Tibial artery (tissue), 4 donors: ENCODE measurements at regions not wholly inside any gene's neighbourhood (a gene's known extent, or its start where the extent isn't known, plus 50 kb on each side); places are given as distances from the start of the nearest gene placed in this dataset.
"Not testable (repeated sequence)": the region's sequence is repeated elsewhere in the genome, so short reads cannot be mapped to it uniquely, and the experiment has no call there.

ENCODE experiments used
- DNase-seq, 2 donors: peaks; one replicate each; pipeline ENCODE4 v3.0.0-alpha.2; 2019
- H3K27ac ChIP-seq, 2 donors: fragments of 200-600 bp; sonication (generic) in 1 of 2; 1 replicate in 1 of 2; 2 replicates in 1 of 2; pipeline ENCODE4 v1.5.1; 2018 to 2019; ENCODE audit warnings: mild to moderate bottlenecking in 1 of 2
- H3K27me3 ChIP-seq, 2 donors: fragments of 200-600 bp; sonication (generic) in 1 of 2; one replicate each; pipeline versions ENCODE4 v1.5.1 to v1.6.0; 2016 to 2019
- H3K36me3 ChIP-seq, 3 donors: fragments of 200-600 bp; sonication (generic) in 2 of 3; one replicate each; pipeline ENCODE4 v1.5.1; 2016 to 2019; ENCODE audit warnings: mild to moderate bottlenecking in 2 of 3
- H3K4me1 ChIP-seq, 4 donors: fragments of 200-600 bp; sonication (generic) in 2 of 4; 1 replicate in 3 of 4; 2 replicates in 1 of 4; pipeline ENCODE4 v1.5.1; 2016 to 2019
- H3K4me3 ChIP-seq, 2 donors: fragments of 200-600 bp; sonication (generic) in 1 of 2; 1 replicate in 1 of 2; 2 replicates in 1 of 2; pipeline ENCODE4 v1.5.1; 2018 to 2019; ENCODE audit warnings: mild to moderate bottlenecking in 2 of 2
- H3K9me3 ChIP-seq, 3 donors: fragments of 200-600 bp; sonication (generic) in 1 of 3; one replicate each; pipeline ENCODE4 v1.5.1; 2016 to 2019
- CTCF ChIP-seq, 2 experiments: fragments of 200-600 bp in 1 of 2; fragments of 450-650 bp in 1 of 2; IDR thresholded peaks; one replicate each; pipeline ENCODE4 v1.5.1; 2017 to 2019; ENCODE audit warnings: antibody characterized with exemption in 2 of 2, mild to moderate bottlenecking in 1 of 2, moderate library complexity in 1 of 2
- intact Hi-C: fragments of 100-400 bp; cut with DNase I; formaldehyde crosslinking; loops from one replicate; pipeline ENCODE4 v1.15.0; 2023; ENCODE audit warnings: low total_unique reads

GRCh38 chr6:121885399-121886152 is 450.1 kb downstream of the GJA1 start:
- intact Hi-C loops, result no loop called here
- H3K4me1 ChIP-seq, result peaks cover 0 to 13% (median 0%) of the 10 kb centered on the region in 4 donors

GRCh38 chr6:121886223-121886830 is 450.9 kb downstream of the GJA1 start:
- Histone ChIP-seq H3K27ac (no peak overlapping the region), H3K9me3 (no peaks in the 10 kb centered on the region), H3K4me1 (peaks cover 0 to 13% (median 0%) of the 10 kb centered on the region in 4 donors), H3K36me3 (no peaks in the 10 kb centered on the region), H3K27me3 (no peaks in the 10 kb centered on the region), H3K4me3 (no peak overlapping the region)
- no peak for TF ChIP-seq CTCF (IDR thresholded peaks at IDR 0.05)
- DNase-seq, result no peak
- intact Hi-C loops, result no loop called here

More at GRCh38 chr6:121885399-121886152, 450.1 kb downstream of the GJA1 start:
- TF ChIP-seq CTCF (IDR thresholded peaks at IDR 0.05), result no peak
- no peaks in the 10 kb centered on the region for H3K36me3 ChIP-seq
- no peaks in the 10 kb centered on the region for H3K9me3 ChIP-seq
- H3K27ac ChIP-seq, result no peak overlapping the region
- no peak for DNase-seq
- no peaks in the 10 kb centered on the region for H3K27me3 ChIP-seq
- H3K4me3 ChIP-seq, result no peak overlapping the region

- TF ChIP-seq CTCF (IDR thresholded peaks at IDR 0.05), result no peak
- intact Hi-C loops, result no loop called here
- no peak for DNase-seq
- Histone ChIP-seq H3K9me3 (no peaks in the 10 kb centered on the region), H3K36me3 (no peaks in the 10 kb centered on the region), H3K27me3 (no peaks in the 10 kb centered on the region), H3K4me3 (no peak overlapping the region), H3K27ac (no peak overlapping the region), H3K4me1 (peaks cover 0 to 4% (median 0%) of the 10 kb centered on the region in 4 donors)
Measured at GRCh38 chr6:121887724-121888123, 452.3 kb downstream of the GJA1 start.

DNA sequence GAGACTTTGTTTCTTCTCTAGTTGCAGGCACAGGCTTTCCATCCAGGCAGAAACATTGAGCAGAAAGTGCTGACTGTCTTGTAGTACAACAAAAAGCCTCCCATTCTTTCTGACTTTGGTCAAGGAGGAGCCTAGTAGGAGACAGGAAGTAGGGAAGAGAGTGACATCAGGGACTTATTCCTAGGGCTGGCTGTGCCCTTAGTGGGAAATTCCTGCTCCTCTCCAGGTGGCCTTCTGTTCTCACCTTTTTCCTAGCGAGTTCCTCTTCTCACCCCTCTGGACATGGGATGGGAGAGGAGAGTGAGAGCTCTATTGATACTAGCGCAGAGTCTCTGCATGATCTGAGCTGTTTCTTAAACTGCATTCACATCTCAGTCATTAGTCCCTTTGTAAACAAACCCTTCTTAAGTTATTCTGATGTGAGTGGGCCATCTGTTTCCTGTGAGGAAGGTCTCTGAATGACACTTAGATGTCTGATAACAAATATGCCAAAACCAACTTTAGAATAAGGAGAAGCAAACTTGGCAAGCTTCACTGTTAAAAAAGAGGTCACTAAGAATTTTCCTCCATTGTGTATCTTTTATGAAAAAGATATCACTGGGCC is 455.0 kb downstream of the GJA1 start:
- Histone ChIP-seq H3K4me3 (no peak overlapping the region), H3K4me1 (no peaks in the 10 kb centered on the region), H3K27me3 (no peaks in the 10 kb centered on the region), H3K36me3 (no peaks in the 10 kb centered on the region), H3K9me3 (no peaks in the 10 kb centered on the region), H3K27ac (no peak overlapping the region)
- TF ChIP-seq CTCF (IDR thresholded peaks at IDR 0.05), result no peak
- no peak for DNase-seq
- intact Hi-C loops, result no loop called here

DNA sequence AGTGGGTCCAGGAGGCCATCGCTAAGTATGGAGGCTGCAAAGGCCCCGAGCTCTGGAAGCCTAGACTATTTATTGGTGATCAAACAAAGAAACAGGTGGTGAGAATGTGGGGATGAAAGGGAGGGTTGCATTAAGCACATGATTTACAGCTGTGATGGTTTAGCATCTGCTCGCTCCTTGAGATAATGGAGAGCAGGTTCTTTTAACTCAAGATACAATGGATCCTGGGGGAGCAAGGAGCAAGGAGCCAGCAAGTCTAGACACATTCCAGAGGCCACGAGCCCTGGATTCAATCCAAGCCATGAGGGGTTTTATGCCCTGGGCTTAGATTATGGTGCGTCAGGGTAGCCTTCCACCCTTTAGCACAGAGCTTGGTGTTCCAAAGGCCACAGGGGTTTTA is 460.3 kb downstream of the GJA1 start:
- DNase-seq, H3K4me1 ChIP-seq, H3K4me3 ChIP-seq, H3K9me3 ChIP-seq, intact Hi-C loops, H3K27me3 ChIP-seq, H3K27ac ChIP-seq, H3K36me3 ChIP-seq: not testable (repeated sequence)

DNA sequence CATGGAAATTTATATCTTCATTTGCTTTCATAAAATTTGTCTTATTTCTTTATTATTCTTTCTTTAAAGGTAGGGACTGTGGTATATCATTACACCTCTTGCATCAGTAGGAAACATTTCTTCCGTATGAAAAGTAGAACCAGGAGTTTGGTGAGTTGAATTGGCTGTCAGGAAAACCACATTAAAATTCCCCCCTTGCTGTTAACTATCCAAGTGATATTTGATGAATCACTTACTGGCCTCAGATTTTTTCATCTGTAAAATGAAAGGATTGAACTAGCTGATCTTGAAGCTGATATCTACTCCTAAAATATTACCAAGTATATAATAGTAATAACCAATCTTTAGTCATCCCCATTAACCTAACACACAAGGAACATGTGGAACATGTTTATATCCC is 460.9 kb downstream of the GJA1 start:
- no peak for TF ChIP-seq CTCF (IDR thresholded peaks at IDR 0.05)

More for the DNA sequence above, 460.9 kb downstream of the GJA1 start:
- peaks cover 0 to 4% (median 0%) of the 10 kb centered on the region in 4 donors for H3K4me1 ChIP-seq
- DNase-seq, result no peak
- no peak overlapping the region for H3K27ac ChIP-seq
- intact Hi-C loops, result no loop called here
- H3K9me3 ChIP-seq, result no peaks in the 10 kb centered on the region
- no peak overlapping the region for H3K4me3 ChIP-seq
- H3K27me3 ChIP-seq, result no peaks in the 10 kb centered on the region
- H3K36me3 ChIP-seq, result no peaks in the 10 kb centered on the region
